ENCODE measurements at regions not wholly inside any gene's neighbourhood (a gene's known extent, or its start where the extent isn't known, plus 50 kb on each side); places are given as distances from the start of the nearest gene placed in this dataset.
"Not testable (repeated sequence)": the region's sequence is repeated elsewhere in the genome, so short reads cannot be mapped to it uniquely, and the experiment has no call there.

DNA sequence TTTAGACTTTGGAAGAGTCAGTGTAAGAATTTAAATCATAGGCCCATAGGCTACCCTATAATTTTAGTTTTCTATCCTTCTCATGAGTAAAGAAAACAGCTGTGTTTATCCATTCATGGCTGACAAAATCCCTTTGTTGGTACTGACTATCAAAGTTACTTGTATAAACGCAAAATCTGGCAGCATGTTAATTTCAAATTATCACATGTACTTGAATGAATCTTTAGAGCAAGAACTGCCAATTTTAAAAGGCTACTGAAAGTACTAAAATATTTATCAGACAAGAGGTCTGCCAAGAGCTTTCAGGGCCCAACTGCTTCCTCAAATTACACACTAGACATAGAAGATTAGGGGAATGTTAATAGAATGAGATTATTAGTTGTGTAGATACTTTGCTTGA is 66.6 kb downstream of the MYL12B start:
- DNase-seq (ENCODE audit: low read depth in 2 of 3, low spot score in 1 of 3), result no peak

DNA sequence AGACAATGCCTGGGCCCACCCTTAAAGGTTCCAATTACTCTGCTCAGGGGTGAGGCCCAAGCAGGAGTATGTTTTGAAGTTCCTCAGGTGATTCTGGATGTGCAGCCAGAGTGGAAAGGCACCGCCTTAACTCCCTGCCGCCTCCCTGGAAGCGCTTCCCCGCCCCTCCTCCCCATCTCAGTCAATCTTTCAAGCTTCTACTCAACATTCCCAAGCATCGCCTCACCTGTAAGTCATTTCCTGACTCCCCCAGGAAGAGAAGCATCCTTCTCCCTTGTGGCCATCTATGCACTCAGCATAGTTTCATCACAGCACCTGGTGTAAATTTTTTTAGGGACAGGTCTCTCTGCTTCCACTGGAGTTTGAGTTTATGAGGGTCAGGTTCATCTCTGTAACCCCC is 67.5 kb downstream of the MYL12B start:
- DNase-seq (ENCODE audit: low read depth in 2 of 3, low spot score in 1 of 3), result no peak

DNA sequence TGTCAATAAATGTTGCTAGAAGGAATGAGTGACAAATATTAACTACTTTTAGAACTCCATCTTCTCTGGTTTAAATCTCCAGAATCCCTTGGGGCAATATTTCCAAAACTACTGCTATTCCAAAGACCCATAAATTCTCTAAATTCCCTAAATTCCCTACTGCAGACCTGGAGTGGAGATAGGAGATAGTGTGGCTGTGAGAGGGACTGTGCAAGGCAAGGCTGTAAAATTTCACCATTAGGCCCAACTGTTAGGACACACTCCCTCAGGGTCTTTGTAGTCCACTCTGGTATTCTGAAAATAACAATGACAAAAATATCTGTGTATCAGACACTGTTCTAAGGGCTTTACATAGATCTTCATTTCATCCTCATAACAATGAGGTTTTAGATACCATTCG is 67.9 kb downstream of the MYL12B start:
- DNase-seq (ENCODE audit: low read depth in 2 of 3, low spot score in 1 of 3), result no peak

DNA sequence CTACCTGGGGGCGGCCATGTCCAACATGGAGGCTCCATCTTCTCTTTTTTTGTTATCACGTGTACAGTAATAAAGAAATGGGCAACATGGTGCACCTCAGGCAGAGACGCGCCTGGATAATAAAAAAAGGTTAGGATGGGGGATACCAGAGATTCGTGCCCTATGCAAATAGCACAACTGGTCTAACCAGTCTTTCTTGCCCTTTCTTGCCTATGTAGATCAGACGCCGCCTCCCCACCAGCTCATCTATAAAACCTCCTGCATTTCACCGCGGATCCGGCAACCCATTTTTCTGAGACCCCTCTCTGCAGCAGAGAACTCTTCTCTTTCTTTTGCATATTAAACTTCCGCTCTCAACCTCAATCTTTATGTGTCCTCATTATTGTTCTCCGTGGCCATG is 68.7 kb downstream of the MYL12B start:
- no peak for DNase-seq (ENCODE audit: low read depth in 2 of 3, low spot score in 1 of 3)

DNA sequence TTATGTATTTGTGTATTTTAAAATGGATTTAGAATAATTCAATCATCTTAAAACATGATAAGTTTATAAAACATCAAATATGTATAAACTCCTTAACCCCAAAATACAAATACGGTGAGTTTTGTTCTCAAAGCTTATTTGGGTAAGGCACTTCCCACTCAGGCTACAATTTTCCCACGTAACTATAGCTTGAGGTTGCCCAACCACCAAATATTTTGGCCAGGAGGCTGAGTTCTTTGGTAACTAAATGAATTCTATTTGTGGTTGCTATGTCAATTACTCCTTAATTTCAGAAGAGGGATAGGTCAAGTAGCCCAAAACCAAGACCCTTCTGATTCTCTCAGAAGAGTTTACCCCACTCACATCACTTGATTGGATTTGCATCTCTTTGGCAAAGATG is 70.4 kb downstream of the MYL12B start:
- DNase-seq (ENCODE audit: low read depth in 2 of 3, low spot score in 1 of 3), result no peak

DNA sequence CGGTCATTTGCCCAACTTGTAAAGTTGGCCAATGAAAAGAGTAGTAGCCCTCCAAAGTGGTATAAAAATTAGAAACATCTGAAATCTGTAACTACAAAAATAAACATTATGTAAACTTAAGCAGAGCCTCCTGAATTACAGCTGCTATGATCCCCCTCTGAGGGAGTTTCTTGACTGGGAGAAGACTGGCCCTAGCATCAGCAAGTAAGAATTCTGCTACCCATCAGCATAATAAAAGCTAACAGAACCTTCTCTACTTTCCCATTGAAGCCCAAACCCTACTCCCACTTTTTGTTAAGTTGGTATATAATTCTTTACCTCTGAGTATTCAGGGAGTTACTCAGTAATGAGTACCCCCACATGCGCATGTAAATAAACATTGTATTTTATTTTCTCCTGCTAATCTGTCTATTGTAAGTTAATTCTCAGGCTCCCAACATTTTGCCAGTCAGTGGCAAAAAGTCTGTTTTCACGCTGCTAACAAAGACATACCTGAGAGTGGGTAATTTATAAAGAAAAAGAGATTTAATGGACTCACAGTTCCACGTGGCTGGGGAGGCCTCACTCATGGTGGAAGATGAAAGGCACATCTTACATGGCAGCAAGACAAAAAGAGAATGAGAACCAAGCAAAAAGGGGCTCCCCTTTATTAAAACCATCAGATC is 71.3 kb downstream of the MYL12B start:
- no peak for DNase-seq (ENCODE audit: low read depth in 2 of 3, low spot score in 1 of 3)

DNA sequence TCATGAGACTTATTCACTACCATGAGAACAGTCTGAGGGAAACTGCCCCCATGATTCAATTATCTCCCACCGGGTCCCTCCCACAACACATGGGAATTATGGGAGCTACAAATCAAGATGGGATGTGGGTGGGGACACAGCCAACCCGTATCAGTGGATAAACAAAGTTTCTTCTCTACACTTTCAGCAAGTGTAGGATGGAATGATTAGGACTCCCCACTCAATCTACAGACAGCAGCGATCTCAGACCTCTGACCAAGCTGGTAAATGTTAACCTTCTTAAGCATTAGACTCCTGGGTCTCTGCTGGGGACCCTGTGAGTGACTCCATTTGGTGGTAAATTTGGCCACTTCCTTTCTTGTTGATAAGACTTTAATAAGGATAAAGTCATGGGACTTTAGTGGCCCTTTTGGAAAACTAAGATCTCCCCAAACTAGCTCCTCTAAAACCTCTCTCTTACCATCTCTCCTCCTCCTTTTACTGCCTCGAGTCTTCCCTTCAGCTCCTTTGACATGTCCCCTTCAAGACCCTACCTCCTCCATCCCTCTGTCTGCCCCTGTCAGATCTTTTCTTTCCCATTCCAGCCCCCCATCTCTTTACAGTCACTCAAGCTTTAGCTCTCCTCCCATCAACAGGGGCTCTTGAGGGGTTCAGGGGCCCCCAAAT is 71.9 kb downstream of the MYL12B start:
- DNase-seq (ENCODE audit: low read depth in 2 of 3, low spot score in 1 of 3), result no peak

DNA sequence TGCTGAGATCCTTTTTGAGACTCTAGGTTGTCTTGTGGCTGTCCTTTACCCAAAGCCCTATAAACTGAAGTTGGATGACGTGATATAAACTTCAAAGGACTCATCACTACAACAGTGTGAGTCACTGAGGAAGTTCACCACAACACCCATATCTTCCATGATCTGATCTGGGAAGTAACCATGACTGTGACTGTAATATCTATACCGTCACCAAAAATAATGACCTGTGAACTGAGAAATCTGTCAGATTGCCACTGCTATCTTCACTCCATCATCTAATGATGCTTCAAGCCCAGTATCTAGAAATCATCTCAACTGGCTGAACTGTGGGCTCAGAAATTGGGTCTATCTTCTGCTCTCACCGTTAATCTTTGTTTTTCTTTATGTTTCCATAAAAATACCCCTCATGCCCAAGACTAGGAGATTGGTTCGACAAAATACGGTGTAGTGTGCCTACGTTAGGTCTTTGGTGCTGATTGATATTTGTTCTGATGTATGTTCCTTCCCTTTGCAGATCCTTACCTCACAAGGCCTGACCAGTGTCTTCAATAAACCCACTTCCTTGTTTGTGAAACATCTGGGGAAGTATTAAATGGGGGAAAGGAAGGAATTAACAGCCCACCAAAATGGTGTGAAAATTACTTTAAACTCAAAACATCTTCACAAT is 78.2 kb downstream of the MYL12B start:
- no peak for DNase-seq (ENCODE audit: low read depth in 2 of 3, low spot score in 1 of 3)

DNA sequence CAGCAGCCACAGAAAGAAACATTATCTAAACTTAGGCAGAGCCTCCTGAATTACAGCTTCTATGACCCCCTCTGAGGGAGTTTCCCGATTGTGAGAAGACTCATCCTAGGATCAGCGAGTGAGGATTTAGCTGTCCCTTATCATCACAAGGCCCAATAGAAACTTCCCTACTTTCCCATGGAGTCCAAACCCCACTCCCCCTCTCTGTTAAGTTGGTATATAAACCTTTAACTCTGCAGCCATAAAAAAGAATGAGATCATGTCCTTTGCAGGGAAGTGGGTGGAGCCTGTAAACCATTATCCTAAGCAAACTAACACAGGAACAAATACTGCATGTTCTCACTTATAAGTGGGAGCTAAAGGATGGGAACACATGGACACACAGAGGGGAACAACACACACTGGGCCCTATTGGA is 78.8 kb downstream of the MYL12B start:
- no peak for DNase-seq (ENCODE audit: low read depth in 2 of 3, low spot score in 1 of 3)

DNA sequence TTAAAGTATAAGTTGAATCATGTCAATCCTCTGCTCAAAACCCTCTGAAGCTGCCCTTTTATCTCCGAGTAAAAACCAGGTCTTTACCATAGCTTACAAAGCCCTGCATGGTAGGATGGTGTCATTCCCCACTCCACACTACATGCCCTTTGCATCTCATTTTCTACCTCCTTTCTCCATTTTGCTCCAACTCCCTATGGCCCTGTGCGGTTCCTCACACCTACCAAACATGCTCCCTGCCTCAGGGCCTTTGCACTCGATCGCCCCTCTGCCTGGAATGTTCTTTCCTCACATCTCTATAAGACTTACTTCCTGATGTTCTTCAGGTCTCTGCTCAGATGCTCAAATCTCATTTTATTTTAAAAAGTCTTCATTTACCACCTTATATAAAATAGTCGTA is 80.7 kb downstream of the MYL12B start:
- no peak for DNase-seq (ENCODE audit: low read depth in 2 of 3, low spot score in 1 of 3)

DNA sequence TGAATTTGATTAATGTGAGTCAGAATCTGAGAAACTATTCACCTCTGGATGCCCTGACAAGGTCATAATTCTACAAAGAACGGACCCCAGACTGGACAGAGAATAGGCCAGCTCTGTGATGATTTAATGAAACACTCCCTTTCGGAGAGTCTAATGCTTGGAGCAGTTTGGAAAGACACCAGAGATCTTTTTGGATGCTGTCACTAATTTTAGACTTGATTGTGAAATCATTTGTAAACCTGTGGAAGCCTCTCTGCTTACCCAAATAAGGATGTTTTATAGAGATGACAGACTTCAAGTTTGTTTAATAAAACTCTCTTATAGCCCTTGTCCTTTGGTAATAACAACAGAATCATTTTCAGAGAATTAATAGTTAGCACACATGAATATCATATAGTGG is 83.5 kb downstream of the MYL12B start:
- DNase-seq (ENCODE audit: low read depth in 2 of 3, low spot score in 1 of 3), result no peak

DNA sequence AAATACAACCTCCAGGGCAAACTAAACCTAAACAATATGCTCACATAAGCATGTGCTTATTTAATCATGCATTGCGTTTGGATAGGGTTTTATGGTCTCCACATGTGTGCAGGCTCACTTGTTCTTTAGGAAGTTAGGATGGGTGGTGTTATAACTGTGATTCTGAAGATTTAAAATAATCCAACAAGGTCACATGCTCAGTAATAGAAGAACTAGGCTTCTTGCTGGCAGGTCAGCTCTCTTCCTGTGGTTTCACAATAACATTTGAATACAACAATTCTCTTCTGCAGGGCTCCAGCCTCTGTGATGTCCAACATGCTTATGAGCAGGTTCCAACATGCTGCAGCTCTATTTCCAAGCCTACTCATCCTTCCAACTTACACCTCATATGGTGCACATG is 84.0 kb downstream of the MYL12B start:
- no peak for DNase-seq (ENCODE audit: low read depth in 2 of 3, low spot score in 1 of 3)

DNA sequence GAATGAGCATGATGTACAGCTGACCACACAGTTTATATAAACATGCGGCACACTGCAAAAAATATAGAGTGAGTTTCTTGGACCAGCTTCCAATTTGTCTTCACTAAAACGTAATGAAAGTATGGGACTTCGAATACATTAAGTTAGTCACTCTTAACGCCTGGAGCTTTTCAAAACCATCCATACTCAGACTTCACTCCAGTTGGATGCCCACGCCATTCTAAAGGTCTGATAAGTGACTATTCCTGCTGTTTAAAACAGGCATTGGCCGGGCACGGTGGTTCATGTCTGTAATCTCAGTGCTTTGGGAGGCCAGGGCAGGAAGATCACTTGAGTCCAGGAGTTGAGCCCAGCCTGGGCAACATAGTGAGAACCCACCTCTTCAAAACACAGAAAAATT is 84.6 kb downstream of the MYL12B start:
- no peak for DNase-seq (ENCODE audit: low read depth in 2 of 3, low spot score in 1 of 3)

DNA sequence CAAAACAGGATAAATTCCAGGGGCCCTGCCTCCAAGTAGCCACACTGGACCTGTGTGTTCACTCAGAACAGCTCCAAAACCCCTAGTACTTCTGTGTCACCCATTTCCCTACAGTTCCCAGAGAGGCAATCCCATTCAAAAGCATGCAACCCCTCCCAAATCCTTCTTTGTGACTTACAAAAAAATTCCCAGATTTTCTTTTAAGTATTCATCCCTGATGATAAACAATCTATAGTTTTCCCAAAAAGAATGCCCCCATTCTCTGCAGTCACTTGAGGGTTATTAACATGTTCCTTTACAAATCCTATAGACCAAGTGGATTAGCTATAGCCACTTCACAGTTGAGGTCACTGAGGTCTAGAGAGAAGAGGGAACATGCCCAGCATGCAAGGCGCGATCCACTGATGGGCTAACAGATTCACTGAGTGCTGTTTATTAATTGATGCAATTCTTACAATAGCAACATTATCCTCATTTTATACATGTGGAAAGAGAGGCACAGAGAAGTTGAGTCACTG is 85.4 kb downstream of the MYL12B start:
- DNase-seq (ENCODE audit: low read depth in 2 of 3, low spot score in 1 of 3), result no peak

DNA sequence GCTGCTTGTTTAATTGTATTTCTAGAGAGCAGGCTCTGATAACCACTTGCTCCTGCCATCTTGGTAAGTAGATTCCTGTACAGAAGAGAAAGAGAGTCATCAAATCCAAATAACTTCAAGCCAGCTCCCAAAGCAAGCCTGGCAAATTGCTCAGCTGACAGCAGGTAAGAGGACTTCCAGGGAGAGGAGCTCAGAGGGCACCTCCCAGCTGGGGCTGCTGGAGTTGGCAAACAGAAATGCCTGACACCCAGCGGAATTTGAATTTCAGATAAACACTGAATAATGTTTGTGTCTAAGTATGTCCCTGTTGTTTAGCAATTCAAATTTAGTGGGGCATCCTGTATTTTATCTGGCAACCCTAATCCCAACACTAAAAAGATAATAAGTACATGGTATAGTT is 86.2 kb downstream of the MYL12B start:
- DNase-seq (ENCODE audit: low read depth in 2 of 3, low spot score in 1 of 3), result no peak

DNA sequence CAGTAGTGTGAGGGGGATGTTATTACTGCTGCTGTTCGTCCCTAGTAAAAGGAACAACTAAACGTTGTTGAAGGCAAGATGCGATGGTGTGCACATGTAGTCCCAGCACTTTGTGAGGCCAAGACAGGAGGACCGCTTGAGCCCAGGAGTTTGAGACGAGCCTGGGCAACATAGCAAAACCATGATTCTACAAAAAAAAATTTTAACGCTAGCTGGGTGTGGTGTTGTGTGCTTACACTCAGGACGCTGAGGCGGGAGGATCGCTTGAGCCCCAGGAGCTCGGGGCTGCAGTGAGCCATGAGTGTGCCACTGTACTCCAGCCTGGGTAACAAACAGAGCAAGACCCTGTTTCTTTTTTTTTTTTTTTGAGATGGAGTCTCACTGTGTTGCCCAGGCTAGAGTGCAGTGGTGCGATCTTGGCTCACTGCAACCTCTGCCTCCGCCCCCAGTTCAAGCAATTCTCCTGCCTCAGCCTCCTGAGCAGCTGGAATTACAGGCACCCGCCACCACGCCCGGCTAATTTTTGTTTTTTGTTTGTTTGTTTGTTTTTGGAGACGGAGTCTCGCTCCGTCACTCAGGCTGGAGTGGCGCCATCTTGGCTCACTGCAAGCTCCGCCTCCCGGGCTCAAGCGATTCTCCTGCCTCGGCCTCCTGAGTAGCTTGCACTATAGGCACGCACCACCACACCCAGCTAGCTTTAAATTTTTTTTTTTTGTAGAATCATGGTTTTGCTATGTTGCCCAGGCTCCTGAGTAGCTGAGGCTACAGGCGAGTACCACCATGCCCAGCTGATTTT is 87.3 kb downstream of the MYL12B start:
- DNase-seq (ENCODE audit: low read depth in 2 of 3, low spot score in 1 of 3), result not testable (repeated sequence)

DNA sequence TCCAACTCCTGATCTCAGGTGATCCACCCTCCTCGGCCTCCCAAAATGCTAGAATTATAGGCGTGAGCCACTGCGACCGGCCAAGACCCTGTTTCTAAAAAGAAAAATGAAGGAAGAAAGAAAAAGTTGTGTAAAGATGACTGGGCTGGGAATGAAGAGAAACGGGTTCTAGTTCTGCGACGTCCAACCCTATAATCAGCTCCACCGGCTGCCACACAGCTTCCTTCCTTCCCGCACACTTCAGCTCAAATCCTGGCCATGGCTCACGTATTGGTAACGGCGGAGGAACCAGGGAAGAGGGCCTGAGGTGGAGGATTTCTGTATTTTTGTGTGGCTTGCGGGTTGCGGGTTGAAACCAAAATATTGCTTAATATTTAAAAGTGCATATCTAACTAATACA is 88.1 kb downstream of the MYL12B start:
- no peak for DNase-seq (ENCODE audit: low read depth in 2 of 3, low spot score in 1 of 3)

DNA sequence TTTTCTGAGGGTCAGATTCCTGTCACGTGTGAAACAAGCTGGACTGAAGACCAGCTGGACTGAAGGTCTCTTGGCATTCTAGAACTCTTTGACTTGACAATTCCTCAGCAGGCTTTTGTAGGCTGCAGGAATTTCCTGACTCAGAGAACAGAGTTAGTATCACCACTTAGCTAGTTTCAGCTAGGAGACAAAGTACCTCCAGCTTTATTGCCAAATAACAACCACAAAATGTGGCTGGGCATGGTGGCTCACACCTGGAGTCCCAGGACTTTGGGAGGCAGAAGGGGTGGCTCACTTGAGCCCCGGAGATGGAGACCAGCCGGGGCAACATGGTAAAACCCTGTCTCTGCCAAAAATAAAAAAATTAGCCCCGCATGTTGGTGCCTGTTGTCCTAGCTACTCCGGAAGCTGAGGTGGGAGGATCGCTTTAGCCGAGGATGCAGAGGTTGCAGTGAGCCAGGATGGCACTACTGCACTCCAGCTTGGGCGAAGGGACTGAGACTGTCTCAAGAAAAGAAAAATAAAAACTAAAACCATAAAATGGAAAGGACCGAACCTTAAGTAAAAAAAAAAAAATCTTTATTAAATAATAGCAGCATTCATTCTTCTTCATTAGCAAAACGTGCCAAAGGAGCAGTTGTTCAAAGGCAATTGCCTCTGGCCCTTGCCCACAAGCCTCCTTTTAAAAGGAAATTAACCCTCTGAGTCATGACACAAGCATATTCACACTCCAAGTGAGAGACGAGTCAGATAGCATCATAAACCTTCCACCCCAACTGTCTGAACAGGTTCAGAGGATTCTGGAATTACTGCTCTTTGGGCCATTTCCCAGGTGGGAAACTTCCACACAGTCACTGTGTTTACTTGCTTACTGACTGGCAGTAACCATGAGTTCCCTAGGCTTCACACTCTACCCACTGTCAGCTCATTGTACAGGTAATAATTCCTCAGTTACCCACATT is 88.9 kb downstream of the MYL12B start:
- DNase-seq (ENCODE audit: low read depth in 2 of 3, low spot score in 1 of 3), result no peak

DNA sequence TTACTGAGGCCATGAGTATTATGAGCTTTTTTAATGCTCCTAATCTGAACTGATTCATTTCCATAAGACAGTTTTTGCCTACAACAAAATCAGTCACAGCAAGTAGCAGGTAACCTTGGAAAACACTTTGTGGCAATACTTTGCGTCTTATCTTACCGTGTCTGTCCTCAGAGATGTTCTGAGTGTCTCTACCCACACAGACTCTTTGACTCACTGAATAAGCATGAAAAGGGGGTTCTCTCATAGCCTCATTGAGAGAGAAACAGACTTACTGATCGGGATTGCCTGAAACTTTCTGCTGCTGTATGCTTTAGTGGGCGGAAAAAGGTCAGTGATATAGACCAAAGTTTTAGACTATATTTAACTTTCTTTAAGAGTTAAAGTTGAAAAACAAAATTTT is 92.6 kb downstream of the MYL12B start:
- DNase-seq (ENCODE audit: low read depth in 2 of 3, low spot score in 1 of 3), result no peak

DNA sequence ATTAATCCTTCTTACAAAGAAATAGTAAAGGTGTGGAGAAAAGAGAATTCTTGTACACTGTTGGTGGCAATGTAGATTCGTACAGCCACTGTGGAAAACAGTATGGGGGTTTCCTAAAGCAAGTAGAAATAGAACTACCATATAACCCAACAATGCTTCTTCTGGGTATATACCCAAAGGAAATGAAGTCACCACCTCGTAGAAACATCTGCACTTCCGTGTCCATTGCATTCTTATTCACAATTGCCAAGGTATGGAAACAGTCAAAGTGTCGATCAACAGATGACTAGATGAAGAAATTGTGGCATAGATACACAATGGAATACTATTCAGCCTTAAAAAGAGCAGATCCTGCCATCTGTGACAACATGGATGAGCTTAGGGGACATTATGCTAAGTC is 93.4 kb upstream of the TGIF1 start:
- DNase-seq (ENCODE audit: low read depth in 2 of 3, low spot score in 1 of 3), result no peak

DNA sequence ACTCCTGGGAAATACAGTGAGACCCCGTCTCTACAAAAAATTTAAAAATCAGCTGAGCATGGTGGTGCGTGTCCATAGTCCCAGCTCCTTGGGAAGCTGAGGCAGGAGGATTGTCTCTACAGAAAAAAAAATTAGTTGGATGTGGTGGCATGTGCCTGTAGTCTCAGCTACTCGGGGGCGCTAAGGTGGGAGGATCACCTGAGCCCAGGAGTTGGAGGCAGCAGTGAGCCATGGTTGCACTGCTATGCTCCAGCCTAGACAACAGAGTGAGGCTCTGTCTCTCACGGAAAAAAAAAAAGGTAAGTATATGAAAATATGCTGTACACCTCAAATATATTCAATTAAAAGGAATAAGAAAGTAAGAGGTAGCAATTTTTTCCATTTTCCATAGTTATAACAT is 92.5 kb upstream of the TGIF1 start:
- no peak for DNase-seq (ENCODE audit: low read depth in 2 of 3, low spot score in 1 of 3)
